CD4-positive, alpha-beta memory T cell (primary cell): ENCODE measurements at regions not wholly inside any gene's neighbourhood (a gene's known extent, or its start where the extent isn't known, plus 50 kb on each side); places are given as distances from the start of the nearest gene placed in this dataset.
"Not testable (repeated sequence)": the region's sequence is repeated elsewhere in the genome, so short reads cannot be mapped to it uniquely, and the experiment has no call there.

Source experiments
- CTCF ChIA-PET: fragments of 350-600 bp; sonication (Branson Sonifier 250); formaldehyde crosslinking; loops from one replicate; lab custom pipeline; 2021; ENCODE audit warnings: inconsistent platforms; ENCODE audit not compliant: partially characterized antibody; lab: Charles Lee
- POLR2A ChIA-PET: fragments of 350-600 bp; sonication (Branson Sonifier 250); formaldehyde crosslinking; loops from one replicate; lab custom pipeline; 2021; ENCODE audit not compliant: partially characterized antibody; lab: Charles Lee
- DNase-seq, 5 donors: peaks; one replicate each; pipeline versions ENCODE4 v3.0.0 to v3.0.0-alpha.2; 2020 to 2022; ENCODE audit warnings: mixed read lengths in 1 of 5
- H3K27ac ChIP-seq: one replicate; pipeline ENCODE4 v1.7.0; 2013; ENCODE audit warnings: low read depth, low read length
- H3K27me3 ChIP-seq: 2 replicates; pipeline ENCODE4 v1.7.0; 2013; ENCODE audit warnings: mild to moderate bottlenecking, low read length, moderate library complexity; ENCODE audit not compliant: insufficient read depth
- H3K36me3 ChIP-seq: 2 replicates; pipeline ENCODE4 v1.7.0; 2013; ENCODE audit warnings: mild to moderate bottlenecking, low read length, moderate library complexity; ENCODE audit not compliant: insufficient read depth
- H3K4me1 ChIP-seq: 2 replicates; pipeline ENCODE4 v1.7.0; 2013; ENCODE audit warnings: mild to moderate bottlenecking, low read length, moderate library complexity; ENCODE audit not compliant: insufficient read depth
- H3K4me3 ChIP-seq, 2 donors: one replicate each; pipeline ENCODE4 v1.7.0; 2013; ENCODE audit warnings: low read length in 2 of 2, mild to moderate bottlenecking in 1 of 2
- H3K9me3 ChIP-seq, 2 donors: one replicate each; pipeline ENCODE4 v1.7.0; 2013; ENCODE audit warnings: low read length in 2 of 2, control low read depth in 1 of 2; ENCODE audit not compliant: control insufficient read depth in 1 of 2
- H3K27ac Mint-ChIP-seq, 7 donors: one replicate each; pipeline ENCODE4 v1.8.0; 2020 to 2021; ENCODE audit warnings: mixed read lengths in 7 of 7, mild to moderate bottlenecking in 6 of 7, inconsistent platforms in 3 of 7, moderate library complexity in 3 of 7
- H3K27me3 Mint-ChIP-seq, 2 donors: one replicate each; pipeline ENCODE4 v1.8.0; 2020 to 2021; ENCODE audit warnings: mixed read lengths in 2 of 2
- H3K36me3 Mint-ChIP-seq, 2 donors: one replicate each; pipeline ENCODE4 v1.8.0; 2020 to 2021; ENCODE audit warnings: mixed read lengths in 2 of 2, inconsistent platforms in 1 of 2, mild to moderate bottlenecking in 1 of 2
- H3K4me1 Mint-ChIP-seq, 4 donors: one replicate each; pipeline ENCODE4 v1.8.0; 2020 to 2021; ENCODE audit warnings: mixed read lengths in 4 of 4, mild to moderate bottlenecking in 1 of 4
- H3K4me3 Mint-ChIP-seq, 8 donors: one replicate each; pipeline ENCODE4 v1.8.0; 2020 to 2021; ENCODE audit warnings: mixed read lengths in 8 of 8, mild to moderate bottlenecking in 7 of 8, moderate library complexity in 6 of 8, inconsistent platforms in 3 of 8
- H3K9me3 Mint-ChIP-seq, 8 donors: one replicate each; pipeline ENCODE4 v1.8.0; 2020 to 2021; ENCODE audit warnings: mixed read lengths in 8 of 8, mild to moderate bottlenecking in 5 of 8, inconsistent platforms in 3 of 8, moderate library complexity in 1 of 8
- intact Hi-C: fragments of 100-400 bp; cut with micrococcal nuclease; formaldehyde crosslinking; loops from one replicate; pipeline ENCODE4 v1.15.1; 2023

GRCh38 chr1:229148743-229149142 lies 122.2 kb upstream of the RAB4A start:
- Histone ChIP-seq H3K27me3 (no peaks in the 10 kb centered on the region), H3K4me3 (no peak overlapping the region), H3K36me3 (no peaks in the 10 kb centered on the region), H3K9me3 (no peaks in the 10 kb centered on the region), H3K4me1 (peaks cover 5% of the 10 kb centered on the region), H3K27ac (no peak overlapping the region)
- peaks cover 0 to 2% of the 10 kb centered on the region in 2 donors for H3K27me3 Mint-ChIP-seq
- CTCF ChIA-PET, result no interaction called here
- H3K9me3 Mint-ChIP-seq, result no peaks in the 10 kb centered on the region
- H3K36me3 Mint-ChIP-seq, result no peaks in the 10 kb centered on the region
- no peak for DNase-seq
- POLR2A ChIA-PET, result no interaction called here
- H3K27ac Mint-ChIP-seq, result no peak overlapping the region
- intact Hi-C loops, result no loop called here
- peaks cover 4 to 9% (median 6%) of the 10 kb centered on the region in 4 donors for H3K4me1 Mint-ChIP-seq
- no peak overlapping the region for H3K4me3 Mint-ChIP-seq

GRCh38 chr1:229149435-229149834 lies 121.5 kb upstream of the RAB4A start:
- Histone ChIP-seq H3K4me3 (no peak overlapping the region), H3K27me3 (no peaks in the 10 kb centered on the region), H3K27ac (no peak overlapping the region), H3K4me1 (peaks cover 11% of the 10 kb centered on the region), H3K36me3 (no peaks in the 10 kb centered on the region), H3K9me3 (no peaks in the 10 kb centered on the region)
- ChIA-PET POLR2A (no interaction called here), CTCF (no interaction called here)
- H3K4me3 Mint-ChIP-seq, result no peak overlapping the region
- H3K4me1 Mint-ChIP-seq, result peaks cover 5 to 16% (median 12%) of the 10 kb centered on the region in 4 donors
- H3K9me3 Mint-ChIP-seq, result no peaks in the 10 kb centered on the region
- no peak for DNase-seq
- intact Hi-C loops, result no loop called here
- H3K27me3 Mint-ChIP-seq, result peaks cover 0 to 2% of the 10 kb centered on the region in 2 donors
- no peaks in the 10 kb centered on the region for H3K36me3 Mint-ChIP-seq
- no peak overlapping the region for H3K27ac Mint-ChIP-seq

- ChIA-PET CTCF (no interaction called here), POLR2A (no interaction called here)
- Histone ChIP-seq H3K4me1 (peaks cover 22% of the 10 kb centered on the region), H3K27me3 (no peaks in the 10 kb centered on the region), H3K27ac (no peak overlapping the region), H3K4me3 (no peak overlapping the region), H3K9me3 (no peaks in the 10 kb centered on the region), H3K36me3 (no peaks in the 10 kb centered on the region)
- Mint-ChIP-seq H3K9me3 (no peaks in the 10 kb centered on the region), H3K27ac (no peak overlapping the region), H3K27me3 (peaks cover 0 to 2% of the 10 kb centered on the region in 2 donors), H3K36me3 (no peaks in the 10 kb centered on the region), H3K4me3 (no peak overlapping the region), H3K4me1 (peaks cover 9 to 27% (median 23%) of the 10 kb centered on the region in 4 donors)
- intact Hi-C loops, result no loop called here
- no peak for DNase-seq
These were observed 120.4 kb upstream of the RAB4A start for GRCh38 chr1:229150518-229150917.

- H3K36me3 ChIP-seq, H3K4me3 Mint-ChIP-seq, H3K27ac ChIP-seq, H3K36me3 Mint-ChIP-seq, H3K9me3 ChIP-seq, DNase-seq, H3K4me3 ChIP-seq, H3K27me3 Mint-ChIP-seq, H3K27me3 ChIP-seq, H3K27ac Mint-ChIP-seq, intact Hi-C loops, H3K9me3 Mint-ChIP-seq: not testable (repeated sequence)
- CTCF ChIA-PET, result interaction anchor here (0.9 to 1.0 kb wide), 2 partner anchors 21 to 487 kb away, joined by 3 to 4 read pairs; no protein-coding TSS in a partner anchor
- peaks cover 13 to 36% (median 29%) of the 10 kb centered on the region in 4 donors for H3K4me1 Mint-ChIP-seq
- H3K4me1 ChIP-seq, result peaks cover 27% of the 10 kb centered on the region
- POLR2A ChIA-PET, result interaction anchor here (0.6 to 0.9 kb wide), 2 partner anchors 10 to 34 kb away, joined by 3 to 5 read pairs; no protein-coding TSS in a partner anchor
These were observed 119.5 kb upstream of the RAB4A start for GRCh38 chr1:229151412-229151811.

GRCh38 chr1:229152311-229152710 lies 118.6 kb upstream of the RAB4A start:
- H3K27me3 ChIP-seq, result no peaks in the 10 kb centered on the region
- DNase-seq, result no peak
- H3K4me1 Mint-ChIP-seq, result peaks cover 16 to 41% (median 34%) of the 10 kb centered on the region in 4 donors
- no peaks in the 10 kb centered on the region for H3K9me3 Mint-ChIP-seq
- H3K4me1 ChIP-seq, result peaks cover 27% of the 10 kb centered on the region
- H3K36me3 Mint-ChIP-seq, result no peaks in the 10 kb centered on the region
- H3K27me3 Mint-ChIP-seq, result no peaks in the 10 kb centered on the region
- CTCF ChIA-PET, result interaction anchor here (1.0 kb wide), 1 partner anchor 22 kb away, joined by 3 read pairs; no protein-coding TSS in a partner anchor
- no peak overlapping the region for H3K27ac ChIP-seq
- no peaks in the 10 kb centered on the region for H3K9me3 ChIP-seq
- no peak overlapping the region for H3K4me3 ChIP-seq
- peak overlapping the region in 1 of 7 donors; percentile 16 for H3K27ac Mint-ChIP-seq
- intact Hi-C loops, result no loop called here
- H3K4me3 Mint-ChIP-seq, result no peak overlapping the region
- H3K36me3 ChIP-seq, result no peaks in the 10 kb centered on the region
- POLR2A ChIA-PET, result no interaction called here

GRCh38 chr1:229153955-229154548 lies 116.9 kb upstream of the RAB4A start:
- Mint-ChIP-seq H3K9me3 (no peaks in the 10 kb centered on the region), H3K4me1 (peaks cover 16 to 41% (median 34%) of the 10 kb centered on the region in 4 donors), H3K27me3 (no peaks in the 10 kb centered on the region), H3K36me3 (no peaks in the 10 kb centered on the region), H3K27ac (peak overlapping the region in 1 of 7 donors; percentile 26), H3K4me3 (peak overlapping the region in 1 of 8 donors; percentile 78)
- Histone ChIP-seq H3K36me3 (no peaks in the 10 kb centered on the region), H3K4me3 (no peak overlapping the region), H3K9me3 (no peaks in the 10 kb centered on the region), H3K4me1 (peaks cover 27% of the 10 kb centered on the region), H3K27me3 (no peaks in the 10 kb centered on the region), H3K27ac (no peak overlapping the region)
- DNase-seq, result no peak
- intact Hi-C loops, result no loop called here
- ChIA-PET CTCF (interaction anchor here (1.2 kb wide), 1 partner anchor 418 kb away, joined by 4 read pairs; no protein-coding TSS in a partner anchor), POLR2A (no interaction called here)

- intact Hi-C loops, result no loop called here
- POLR2A ChIA-PET, result interaction anchor here (1.6 kb wide), 1 partner anchor 24 kb away, joined by 5 read pairs; no protein-coding TSS in a partner anchor
These were observed 116.1 kb upstream of the RAB4A start for GRCh38 chr1:229154811-229155210.

More at GRCh38 chr1:229154811-229155210, 116.1 kb upstream of the RAB4A start:
- H3K27ac Mint-ChIP-seq, result no peak overlapping the region
- H3K27ac ChIP-seq, result no peak overlapping the region
- H3K9me3 ChIP-seq, result no peaks in the 10 kb centered on the region
- H3K4me1 ChIP-seq, result peaks cover 27% of the 10 kb centered on the region
- H3K27me3 ChIP-seq, result no peaks in the 10 kb centered on the region
- H3K4me3 Mint-ChIP-seq, result peak overlapping the region in 5 of 8 donors; percentile 9 to 78 (median 27)
- no peaks in the 10 kb centered on the region for H3K27me3 Mint-ChIP-seq
- H3K9me3 Mint-ChIP-seq, result no peaks in the 10 kb centered on the region
- no peak for DNase-seq
- H3K4me3 ChIP-seq, result no peak overlapping the region
- peaks cover 16 to 41% (median 34%) of the 10 kb centered on the region in 4 donors for H3K4me1 Mint-ChIP-seq
- CTCF ChIA-PET, result interaction anchor here (3.4 kb wide), 1 partner anchor 420 kb away, joined by 18 read pairs; the partner anchor contains the start of gene RHOU
- H3K36me3 Mint-ChIP-seq, result no peaks in the 10 kb centered on the region
- no peaks in the 10 kb centered on the region for H3K36me3 ChIP-seq
